ENCODE measurements at regions not wholly inside any gene's neighbourhood (a gene's known extent, or its start where the extent isn't known, plus 50 kb on each side); places are given as distances from the start of the nearest gene placed in this dataset.
A peak's percentile ranks its signal among the peaks of the same experiment; 100 is the strongest.

DNA sequence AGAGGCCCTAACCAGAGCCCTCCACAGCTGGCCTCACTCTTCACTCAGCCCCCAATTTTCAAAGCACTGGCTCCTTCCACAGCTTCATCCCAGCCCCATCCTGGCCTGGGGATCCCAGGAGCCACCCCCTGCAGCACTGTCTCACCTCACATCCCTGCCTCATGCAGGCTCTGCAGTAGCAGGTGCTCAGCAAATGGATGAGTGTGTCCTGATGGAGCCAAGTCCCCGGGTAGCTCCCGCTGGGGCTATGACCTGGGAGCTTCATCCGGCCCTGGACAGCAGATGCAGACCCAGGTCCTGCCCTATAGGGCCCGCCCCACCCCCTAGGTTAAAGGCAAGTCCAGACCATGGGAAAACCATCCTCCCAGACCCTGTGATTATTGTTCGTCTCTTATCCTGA lies 143.2 kb upstream of the ZNF507 start:
- no peak for DNase-seq (ENCODE audit: low read depth in 3 of 3)

GRCh38 chr19:32203161-32203560 lies 142.2 kb upstream of the ZNF507 start:
- no peak for DNase-seq (ENCODE audit: low read depth in 3 of 3)

- no peak for DNase-seq (ENCODE audit: low read depth in 3 of 3)
Observed at GRCh38 chr19:32206065-32206464, 139.3 kb upstream of the ZNF507 start.

DNA sequence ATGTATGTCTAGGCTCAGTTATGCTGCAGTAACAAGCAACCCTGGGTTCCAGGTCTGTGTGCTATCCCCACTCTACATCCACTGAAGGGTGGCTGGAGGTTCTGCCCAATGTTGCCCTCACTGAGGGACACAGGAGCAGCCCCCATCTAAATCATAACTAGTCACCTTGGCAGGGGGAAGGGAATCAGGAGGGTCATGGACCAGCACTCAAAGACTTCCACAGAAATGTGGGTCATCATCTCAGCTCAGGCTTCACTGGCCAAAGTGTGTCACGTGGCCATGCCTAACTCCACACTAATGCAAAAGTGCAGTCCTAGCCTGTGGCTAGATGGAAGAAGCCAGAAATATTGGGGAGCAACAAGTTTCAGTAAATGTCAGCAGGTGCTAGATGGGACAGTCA lies 137.3 kb upstream of the ZNF507 start:
- DNase-seq (ENCODE audit: low read depth in 3 of 3) = no peak

DNA sequence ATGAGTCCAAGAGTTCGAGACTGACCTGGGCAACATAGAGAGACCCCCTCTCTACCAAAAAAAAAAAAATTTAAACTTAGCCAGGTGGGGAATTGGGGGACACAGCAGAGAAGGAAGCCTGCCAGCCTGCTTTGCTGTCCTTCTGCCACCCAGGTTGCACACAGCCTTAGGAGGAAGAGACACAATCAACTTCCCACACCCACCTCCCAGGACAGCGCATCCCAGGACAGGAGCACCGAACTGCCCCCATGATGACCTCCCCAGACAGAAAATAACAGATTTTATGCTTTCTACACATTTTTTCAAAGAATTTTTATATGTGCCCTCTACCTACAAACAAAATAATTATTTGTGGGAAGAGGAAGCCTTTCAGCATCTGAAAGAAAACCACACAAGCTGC lies 126.0 kb upstream of the ZNF507 start:
- no peak for DNase-seq (ENCODE audit: low read depth in 3 of 3)

- no peak for DNase-seq (ENCODE audit: low read depth in 3 of 3)
Observed at GRCh38 chr19:32219881-32220472, 125.4 kb upstream of the ZNF507 start.

GRCh38 chr19:32220951-32221350 lies 124.5 kb upstream of the ZNF507 start:
- DNase-seq (ENCODE audit: low read depth in 3 of 3) = no peak

DNA sequence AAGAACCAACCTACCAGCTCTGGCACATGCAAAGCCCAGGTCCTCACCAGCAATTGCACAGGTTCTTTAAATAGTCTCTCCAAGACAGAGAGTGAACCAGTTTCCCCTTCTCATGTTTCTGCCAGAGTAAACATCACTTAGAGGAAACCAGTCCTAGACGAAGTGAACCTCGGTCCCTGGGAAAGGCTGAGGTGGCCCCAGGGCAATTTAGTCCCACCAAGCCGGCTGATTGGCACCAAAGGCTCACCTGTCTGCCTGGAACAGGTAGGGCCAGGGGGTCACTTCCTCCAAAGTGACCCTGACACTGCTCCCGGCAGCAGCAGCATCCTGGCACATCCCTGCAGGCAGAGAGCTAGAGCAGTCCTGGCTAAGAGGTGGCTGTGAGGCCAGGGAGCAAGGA lies 122.9 kb upstream of the ZNF507 start:
- DNase-seq (ENCODE audit: low read depth in 3 of 3) = no peak

DNA sequence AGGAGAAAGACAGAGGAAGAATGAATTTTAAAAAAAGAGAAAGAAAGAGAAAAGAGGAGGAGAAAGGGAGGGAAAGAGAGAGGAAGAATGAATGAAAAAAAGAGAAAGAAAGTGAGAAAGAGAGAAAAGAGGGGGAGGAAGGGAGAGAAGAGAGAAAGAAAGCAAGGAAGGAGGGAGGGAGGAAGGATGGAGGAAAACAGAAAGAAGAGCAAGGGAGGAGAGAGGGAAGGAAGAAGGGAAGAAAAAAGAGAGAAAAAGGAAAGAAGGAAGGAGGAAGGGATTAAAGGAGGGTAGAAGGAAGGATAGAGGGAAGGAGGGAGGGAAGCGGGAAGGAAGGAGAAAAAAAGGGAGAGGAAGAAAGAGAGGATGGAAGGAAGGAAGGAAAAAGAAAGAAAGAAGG lies 122.3 kb upstream of the ZNF507 start:
- no peak for DNase-seq (ENCODE audit: low read depth in 3 of 3)

- peak in 1 of 3 experiments; percentile 2 for DNase-seq (ENCODE audit: low read depth in 3 of 3)
Observed at GRCh38 chr19:32223595-32224370, 121.6 kb upstream of the ZNF507 start.

DNA sequence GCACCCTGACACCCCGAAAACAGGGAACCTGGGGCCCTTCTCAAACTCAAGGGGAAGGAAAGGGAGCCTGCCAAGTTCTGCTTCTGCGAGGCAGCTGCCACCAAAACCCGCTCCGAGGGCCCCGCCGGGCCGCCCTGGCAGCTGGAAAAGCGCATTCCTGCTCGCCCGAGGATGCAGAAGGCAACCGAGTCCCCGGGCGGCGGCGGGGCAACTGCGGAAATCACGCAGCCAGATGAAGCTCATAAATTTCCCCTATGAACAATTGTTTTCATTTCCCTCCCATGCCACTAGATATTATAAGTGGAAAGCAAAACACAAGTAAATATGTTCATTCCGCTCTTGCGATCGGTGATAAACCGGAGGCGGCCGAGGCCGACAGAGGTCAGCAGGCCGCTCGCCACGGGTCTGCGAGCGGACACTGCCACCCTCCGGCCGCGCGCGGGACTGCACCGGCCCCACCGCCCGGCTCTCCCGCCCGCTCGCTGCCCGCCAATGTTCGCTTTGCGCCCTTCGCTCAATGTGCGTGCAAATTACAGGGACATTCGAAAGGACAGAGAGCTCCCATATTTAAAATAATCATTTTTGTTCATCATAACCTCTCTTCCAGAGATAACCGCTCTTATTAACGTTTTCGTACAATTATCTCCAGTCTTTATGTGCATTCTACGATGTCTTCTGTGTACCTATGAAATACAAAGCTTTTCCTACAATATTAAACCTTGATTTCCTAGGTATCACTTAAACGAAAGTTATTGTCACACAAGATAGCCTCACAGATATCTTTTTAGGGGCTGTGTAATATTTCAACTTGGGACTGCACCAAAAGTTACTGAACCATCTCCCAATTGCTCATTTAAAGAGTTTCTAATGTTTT lies 120.8 kb upstream of the ZNF507 start:
- peak; percentile 14 to 52 (median 20) for DNase-seq (ENCODE audit: low read depth in 3 of 3)

- no peak for DNase-seq (ENCODE audit: low read depth in 3 of 3)
Observed at GRCh38 chr19:32227561-32228165, 117.7 kb upstream of the ZNF507 start.

- no peak for DNase-seq (ENCODE audit: low read depth in 3 of 3)
Observed at GRCh38 chr19:32230441-32230840, 115.0 kb upstream of the ZNF507 start.

- DNase-seq (ENCODE audit: low read depth in 3 of 3) = no peak
Observed at GRCh38 chr19:32231020-32231419, 114.4 kb upstream of the ZNF507 start.

GRCh38 chr19:32231691-32232090 lies 113.7 kb upstream of the ZNF507 start:
- no peak for DNase-seq (ENCODE audit: low read depth in 3 of 3)

DNA sequence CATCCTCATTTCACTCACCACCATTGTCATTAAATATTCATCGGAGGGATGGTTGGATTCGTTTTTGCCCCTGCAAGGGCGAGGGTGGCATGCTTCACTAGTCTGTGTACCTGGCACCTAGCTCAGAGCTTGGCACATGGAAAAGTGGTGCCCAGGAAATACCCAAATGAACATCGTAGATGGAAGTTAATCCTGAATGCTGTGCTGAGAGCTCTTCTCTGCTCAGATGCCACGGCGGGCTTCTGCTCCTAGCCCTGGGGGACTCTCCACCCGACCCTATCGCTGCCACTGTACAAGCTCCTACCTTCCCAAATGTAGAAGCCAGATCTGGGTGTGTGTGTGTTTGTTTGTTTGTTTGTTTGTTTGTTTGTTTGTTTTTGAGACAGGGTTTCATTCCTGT lies 113.0 kb upstream of the ZNF507 start:
- DNase-seq (ENCODE audit: low read depth in 3 of 3) = no peak

GRCh38 chr19:32233091-32233490 lies 112.3 kb upstream of the ZNF507 start:
- DNase-seq (ENCODE audit: low read depth in 3 of 3) = no peak

DNA sequence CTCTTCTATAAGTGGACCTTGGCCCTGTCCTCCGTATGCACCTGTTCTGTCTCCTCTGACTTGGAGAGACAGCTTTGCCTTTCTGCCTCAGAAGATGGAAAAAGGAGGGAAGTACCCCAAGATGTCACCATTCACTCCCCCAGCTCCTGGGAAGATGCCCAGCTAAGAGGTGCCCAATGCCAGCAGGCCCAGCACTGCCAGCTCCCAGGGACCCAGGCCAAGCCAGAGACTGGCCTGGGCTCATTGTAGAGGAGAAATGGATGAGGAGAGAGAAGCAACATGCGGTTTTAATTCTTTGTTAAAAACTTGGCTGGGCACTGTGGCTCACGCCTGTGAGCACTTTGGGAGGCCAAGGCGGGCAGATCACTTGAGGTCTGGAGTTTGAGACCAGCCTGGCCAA lies 111.5 kb upstream of the ZNF507 start:
- DNase-seq (ENCODE audit: low read depth in 3 of 3) = no peak

DNA sequence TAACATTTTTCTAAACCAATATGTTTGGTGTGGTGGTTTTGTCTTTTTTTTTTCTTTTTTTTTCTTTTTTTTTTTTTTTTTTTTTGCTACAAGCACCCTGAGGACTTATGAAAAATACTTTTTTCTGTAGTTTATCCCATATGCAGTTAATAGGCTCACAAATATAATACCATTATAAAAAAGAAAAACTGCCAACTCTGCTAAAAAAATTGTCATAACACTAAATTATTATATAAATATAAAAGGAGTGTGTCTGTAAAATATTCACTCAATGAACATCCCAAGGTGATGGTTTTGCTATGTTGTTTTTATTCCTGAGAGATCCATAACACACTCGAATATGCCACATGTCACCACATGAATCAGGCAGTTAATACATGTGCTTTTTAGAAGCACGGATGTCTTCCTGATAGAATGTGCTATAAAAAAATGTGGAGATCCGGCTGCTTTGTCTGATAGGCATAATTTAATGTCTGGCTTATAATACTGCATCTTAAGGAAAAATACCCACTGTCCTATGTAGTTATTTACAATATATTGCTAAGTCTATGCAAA lies 110.7 kb upstream of the ZNF507 start:
- no peak for DNase-seq (ENCODE audit: low read depth in 3 of 3)

DNA sequence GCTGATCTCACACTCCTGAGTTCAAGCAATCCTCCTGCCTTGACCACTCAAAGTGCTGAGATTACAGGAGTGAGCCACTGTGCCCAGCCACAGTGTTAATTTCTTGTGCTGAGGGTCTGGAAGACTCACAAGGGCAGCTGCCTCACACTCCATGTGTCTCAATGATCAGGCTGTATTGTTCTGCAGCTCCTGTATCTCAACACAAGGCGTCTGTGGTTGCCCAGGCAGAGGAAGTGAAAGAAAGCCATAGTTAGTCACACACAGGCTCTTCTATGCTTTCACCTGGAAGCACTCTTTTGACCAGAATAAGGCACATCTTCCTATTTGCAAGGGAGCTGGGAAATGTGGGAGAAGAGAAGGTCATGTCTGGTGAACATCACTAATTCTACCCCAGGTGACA lies 107.3 kb upstream of the ZNF507 start:
- no peak for DNase-seq (ENCODE audit: low read depth in 3 of 3)

DNA sequence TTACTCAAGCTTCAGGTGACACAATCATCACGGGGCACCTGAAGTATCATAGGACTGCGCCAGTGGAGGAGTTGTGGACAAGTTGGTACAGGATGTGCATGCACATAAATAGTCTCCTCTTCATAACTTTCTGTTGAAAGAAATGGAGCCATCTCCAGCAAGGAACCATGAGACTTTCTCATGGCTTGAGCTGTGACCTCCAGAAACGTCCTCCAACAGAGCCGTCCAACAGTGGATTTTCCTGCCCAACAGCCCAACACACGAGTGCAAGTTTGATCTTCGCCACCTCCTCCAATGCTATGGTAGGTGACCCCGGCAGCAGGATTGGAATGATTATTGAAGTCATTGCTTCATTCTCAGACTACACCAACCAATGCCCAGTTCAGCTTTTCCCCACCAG lies 105.1 kb upstream of the ZNF507 start:
- DNase-seq (ENCODE audit: low read depth in 3 of 3) = no peak

GRCh38 chr19:32241306-32241705 lies 104.1 kb upstream of the ZNF507 start:
- no peak for DNase-seq (ENCODE audit: low read depth in 3 of 3)
